22Rv1 (cell line): ENCODE measurements at regions not wholly inside any gene's neighbourhood (a gene's known extent, or its start where the extent isn't known, plus 50 kb on each side); places are given as distances from the start of the nearest gene placed in this dataset.

Experiments used
- CTCF ChIP-seq: fragments of 450-650 bp; IDR thresholded peaks from 2 replicates; pipeline ENCODE4 v1.5.1; 2017; ENCODE audit warnings: mild to moderate bottlenecking
- ZFX ChIP-seq: fragments of 450-650 bp; IDR thresholded peaks from 2 replicates; pipeline ENCODE4 v1.6.1; 2017; ENCODE audit warnings: antibody characterized with exemption, borderline replicate concordance

- TF ChIP-seq CTCF (no peak), ZFX (no peak)
Observed at GRCh38 chr10:108090476-108091215, 926.1 kb upstream of the SORCS1 start.
